SKM-1 treated with dmso at 0.1 percent for 144 hours (cell line): ENCODE measurements at regions not wholly inside any gene's neighbourhood (a gene's known extent, or its start where the extent isn't known, plus 50 kb on each side); places are given as distances from the start of the nearest gene placed in this dataset.
"Not testable (repeated sequence)": the region's sequence is repeated elsewhere in the genome, so short reads cannot be mapped to it uniquely, and the experiment has no call there.

Source experiments
- DNase-seq: peaks from one replicate; lab custom pipeline; 2025; ENCODE audit not compliant: unreplicated experiment; lab: John Stamatoyannopoulos, UW

DNA sequence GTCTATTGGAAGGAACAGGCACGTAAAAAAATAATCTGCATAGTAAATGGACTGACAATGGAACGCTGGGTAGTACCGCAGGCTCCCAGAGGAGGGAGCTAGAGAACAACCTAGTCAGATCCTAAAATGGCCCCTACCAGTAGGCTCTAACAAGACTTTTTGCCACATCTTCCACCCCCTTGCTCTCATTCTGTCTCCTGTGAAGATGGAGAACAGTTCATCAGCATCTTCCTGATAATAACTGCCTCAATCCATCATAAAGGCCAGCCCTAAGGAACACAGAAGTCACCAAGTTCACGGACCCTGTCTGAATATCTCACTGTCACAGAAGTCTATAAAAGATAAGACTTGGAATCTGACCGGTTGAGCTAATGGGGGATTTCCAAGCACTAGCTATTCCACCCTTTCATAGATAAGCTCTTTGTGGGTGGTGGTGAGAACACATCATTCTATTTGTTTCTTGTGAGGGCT, 133.4 kb downstream of the SLC1A3 start:
- peak; percentile 72 for DNase-seq

DNA sequence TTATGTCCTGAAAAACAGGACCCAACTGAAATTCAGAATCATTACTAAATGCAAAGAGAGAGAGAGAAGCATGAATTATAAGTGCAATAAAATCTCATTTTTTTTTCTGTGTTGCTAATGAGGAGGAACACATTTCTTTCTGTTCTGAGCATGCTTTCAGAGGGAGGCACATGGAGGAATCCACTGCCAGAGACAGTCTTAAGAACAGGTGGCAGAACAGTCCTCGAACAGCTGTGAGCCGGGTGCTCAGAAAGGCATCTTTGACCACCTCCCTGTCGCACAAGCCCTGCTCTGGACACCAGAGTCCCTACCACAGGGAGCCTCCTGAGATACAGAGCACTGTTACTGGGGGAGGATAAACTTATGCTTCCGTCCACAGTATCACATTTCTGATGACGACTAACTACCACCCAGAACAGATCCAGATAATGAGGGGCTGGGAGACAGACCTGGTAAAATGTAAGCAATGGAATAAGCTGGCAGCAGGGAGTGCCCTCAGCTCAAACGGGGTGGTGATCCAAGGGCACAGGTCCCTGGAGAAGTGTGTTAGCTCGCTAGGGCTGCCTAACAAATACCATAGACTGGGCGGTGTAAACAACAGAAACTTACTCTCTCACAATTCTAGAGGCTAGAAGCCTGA, 134.0 kb downstream of the SLC1A3 start:
- no peak for DNase-seq

DNA sequence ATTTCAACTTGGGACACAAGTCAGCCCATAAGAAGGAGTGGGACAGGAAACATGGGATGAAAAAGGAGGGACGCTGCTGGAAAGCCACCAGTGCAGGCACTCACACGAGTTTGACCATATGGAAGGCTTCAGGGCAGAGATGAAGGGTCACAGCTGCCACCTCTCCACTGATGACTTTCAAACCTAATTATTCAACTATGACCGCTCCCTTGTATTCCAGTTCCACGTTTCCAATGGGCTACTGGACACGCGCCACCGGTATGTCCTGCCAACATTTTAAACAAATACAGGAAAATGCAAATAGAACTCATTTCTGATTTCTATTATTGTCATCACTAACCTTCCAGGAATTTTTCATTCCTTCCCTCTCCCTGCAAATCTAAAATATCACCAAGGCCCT, 134.7 kb downstream of the SLC1A3 start:
- no peak for DNase-seq

DNA sequence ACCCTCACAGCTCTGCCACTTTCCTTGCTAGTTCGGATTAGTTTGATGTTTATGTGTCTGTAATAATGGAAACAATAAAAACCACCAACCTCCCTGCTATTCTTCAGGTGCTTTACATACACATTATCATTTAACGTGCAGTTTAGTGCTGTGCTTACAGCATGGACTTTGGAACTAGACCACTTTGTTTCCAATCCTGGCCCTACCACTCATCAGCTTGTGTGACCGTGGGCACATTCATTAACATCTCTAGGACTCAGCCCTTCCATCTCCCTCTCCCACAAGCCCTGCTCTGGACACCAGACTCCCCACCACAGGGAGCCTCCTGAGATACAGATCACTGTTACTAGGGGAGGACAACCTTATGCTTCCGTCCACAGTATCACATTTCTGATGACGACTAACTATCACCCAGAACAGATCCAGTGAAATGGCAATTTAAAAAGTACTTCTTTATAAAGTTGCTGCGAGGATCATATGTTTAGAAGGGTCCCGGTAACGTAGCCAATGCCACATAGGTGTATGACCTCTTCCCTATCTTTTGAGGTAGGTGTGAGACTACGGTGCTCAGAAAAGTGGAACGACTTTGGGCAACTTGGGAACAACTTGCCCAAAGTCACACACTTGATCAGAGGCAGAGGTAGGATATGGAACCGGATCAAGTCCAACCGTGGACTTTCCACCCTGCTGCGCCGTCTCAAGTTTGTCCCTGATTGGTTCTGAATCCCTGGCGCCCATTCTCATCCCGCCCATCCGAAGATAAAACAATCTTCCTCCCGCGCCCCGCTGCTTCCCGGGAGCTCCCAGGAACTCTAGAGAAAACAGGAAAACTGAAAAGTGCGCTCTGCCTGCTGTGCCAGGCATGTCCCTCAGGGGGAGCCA, 132.4 kb upstream of the NIPBL start:
- DNase-seq, result no peak

DNA sequence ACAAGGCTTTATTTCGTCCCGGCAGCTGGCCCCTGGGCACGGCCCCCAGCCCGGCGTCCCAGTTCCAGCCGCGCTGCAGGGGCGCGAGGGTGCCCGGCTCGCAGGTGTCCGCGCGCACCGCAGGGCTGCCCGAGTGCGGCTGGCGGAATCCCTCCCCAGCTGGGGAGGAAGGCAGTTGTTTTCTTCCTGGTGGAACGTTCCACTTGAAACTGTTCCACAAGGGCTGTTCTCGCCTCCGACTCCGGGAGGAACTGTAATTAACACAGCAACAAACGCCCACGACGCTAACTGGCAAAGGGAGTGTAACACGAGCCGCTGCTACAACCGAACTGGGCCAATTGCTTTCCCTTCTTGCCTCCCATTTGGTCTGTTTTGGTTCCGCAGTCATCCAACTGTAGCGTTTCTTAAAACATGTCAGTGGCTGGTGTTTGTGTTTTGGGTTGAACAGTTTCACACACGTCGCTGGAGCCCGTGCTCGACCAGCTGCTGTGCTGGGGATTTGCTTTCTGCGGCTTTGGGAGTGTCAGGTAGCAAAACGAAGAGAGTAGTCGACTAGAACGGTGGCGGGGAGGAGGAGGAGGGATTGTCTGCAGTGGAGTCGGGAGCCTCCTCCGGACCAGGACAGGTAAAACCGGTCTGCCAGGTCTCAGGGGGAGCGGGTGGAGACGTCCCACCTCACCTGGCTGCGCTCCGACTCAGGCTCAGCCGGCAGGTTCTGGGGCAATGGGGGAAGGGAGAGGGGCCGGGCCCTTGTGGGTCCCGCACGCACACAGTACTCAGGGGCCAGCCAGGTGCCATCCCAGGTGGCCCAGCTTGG, 131.6 kb upstream of the NIPBL start:
- peak; percentile 25 for DNase-seq

DNA sequence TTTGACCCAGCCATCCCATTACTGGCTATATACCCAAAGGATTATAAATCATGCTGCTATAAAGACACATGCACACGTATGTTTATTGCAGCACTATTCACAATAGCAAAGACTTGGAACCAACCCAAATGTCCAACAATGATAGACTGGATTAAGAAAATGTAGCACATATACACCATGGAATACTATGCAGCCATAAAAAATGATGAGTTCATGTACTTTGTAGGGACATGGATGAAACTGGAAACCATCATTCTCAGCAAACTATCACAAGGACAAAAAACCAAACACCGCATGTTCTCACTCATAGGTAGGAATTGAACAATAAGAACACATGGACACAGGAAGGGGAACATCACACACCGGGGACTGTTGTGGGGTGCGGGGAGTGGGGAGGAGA, 128.8 kb upstream of the NIPBL start:
- DNase-seq, result not testable (repeated sequence)

DNA sequence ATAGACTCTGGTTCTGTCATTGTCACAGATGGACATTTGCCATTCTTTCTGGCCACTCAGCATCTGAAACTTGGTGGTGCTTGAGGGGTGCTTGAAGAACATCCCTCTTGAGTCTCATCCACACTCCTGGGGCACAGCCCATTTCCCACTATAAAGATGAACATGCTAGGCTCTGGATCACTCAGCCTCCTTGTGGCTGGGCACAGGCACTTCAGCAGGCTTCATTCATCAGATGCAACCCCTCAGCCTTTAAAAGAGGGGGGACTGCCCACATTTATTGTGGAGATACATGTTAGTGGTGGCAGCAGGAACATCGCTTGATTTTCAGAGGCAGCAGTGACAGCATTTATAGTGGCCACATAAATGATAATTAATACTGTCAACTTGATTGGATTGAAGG, 124.7 kb upstream of the NIPBL start:
- DNase-seq, result no peak

DNA sequence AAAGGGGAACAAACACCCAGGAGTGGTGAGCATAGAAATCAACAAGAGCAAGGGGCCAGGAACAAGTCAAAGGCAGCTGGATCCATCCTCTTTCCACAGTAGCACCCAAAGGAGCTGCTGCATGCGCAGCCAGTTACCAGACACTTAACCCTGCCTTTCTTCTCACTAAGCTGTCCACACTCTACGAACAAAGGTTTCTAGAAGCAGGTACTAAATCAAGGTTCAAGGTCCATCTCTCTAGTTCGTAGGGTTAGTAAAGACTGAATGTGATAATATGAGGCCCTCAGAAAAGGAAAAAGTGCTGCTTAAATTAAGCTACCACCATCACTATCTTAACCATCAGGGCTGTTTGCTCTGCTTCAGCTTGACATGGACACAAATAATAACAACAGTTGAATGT, 121.2 kb upstream of the NIPBL start:
- DNase-seq, result no peak

DNA sequence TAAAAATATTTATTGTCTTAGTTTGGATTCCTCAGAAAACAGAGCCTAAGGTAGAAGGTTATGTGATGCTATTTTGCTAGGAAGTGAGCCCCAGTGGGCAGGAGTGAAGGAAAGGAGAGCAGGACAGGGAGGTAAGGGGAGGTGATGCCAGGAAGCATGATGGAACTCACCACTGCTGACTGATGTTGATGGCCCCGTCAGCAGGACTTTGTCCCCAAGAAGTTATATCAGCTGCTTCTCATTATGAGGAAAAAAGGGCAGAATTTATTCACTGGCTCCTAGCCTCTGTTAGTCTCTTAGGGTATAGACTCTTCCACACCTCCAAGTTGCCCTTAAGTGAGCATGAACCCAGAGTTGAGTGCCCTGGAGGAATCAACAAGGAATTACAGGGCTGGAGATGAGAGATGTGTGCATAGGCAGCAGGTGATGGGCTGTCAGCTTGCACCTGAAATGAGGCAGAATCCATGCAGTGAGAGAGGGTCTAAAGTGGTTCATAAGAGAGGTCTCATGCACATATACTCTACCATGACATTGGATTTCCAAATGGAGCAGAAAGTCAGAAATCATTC, 120.6 kb upstream of the NIPBL start:
- no peak for DNase-seq

DNA sequence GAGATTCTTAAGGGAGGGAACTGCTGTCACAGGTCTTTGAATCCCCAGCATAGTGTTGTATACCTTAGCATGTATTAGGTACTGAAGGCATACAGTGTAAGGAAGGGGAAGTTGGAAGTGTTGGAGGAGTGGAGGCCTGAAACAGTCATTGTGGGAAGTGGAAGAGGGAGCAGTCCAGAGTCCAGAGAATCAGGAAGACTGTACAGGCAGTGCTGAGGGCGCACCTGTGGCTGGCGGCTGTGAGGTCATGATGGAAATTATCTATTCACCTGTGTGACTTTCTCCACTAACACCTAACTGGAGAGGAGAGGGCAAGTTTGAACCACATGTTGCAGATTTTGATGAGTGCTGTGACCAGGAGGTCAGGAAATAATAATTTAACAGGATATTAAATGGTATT, 119.7 kb upstream of the NIPBL start:
- no peak for DNase-seq

DNA sequence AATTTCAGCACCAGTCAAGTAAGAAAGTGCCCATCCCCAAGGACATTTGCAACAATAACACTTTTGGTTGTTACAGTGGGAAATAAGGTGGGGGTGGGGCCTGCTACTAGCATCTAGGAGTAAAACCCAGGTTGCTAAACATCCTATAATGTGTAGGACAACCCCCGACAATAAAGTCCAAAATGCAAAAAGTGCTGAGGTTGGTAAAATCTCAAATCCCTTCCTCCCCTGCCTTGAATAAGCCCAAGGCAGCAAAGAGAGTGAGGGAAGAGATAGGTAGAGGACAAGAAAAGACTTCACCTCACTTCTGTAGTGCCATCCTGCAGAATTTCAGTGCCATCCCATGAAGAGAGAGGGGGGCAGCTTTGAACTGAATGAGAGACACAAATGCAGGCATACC, 117.5 kb upstream of the NIPBL start:
- DNase-seq, result no peak

DNA sequence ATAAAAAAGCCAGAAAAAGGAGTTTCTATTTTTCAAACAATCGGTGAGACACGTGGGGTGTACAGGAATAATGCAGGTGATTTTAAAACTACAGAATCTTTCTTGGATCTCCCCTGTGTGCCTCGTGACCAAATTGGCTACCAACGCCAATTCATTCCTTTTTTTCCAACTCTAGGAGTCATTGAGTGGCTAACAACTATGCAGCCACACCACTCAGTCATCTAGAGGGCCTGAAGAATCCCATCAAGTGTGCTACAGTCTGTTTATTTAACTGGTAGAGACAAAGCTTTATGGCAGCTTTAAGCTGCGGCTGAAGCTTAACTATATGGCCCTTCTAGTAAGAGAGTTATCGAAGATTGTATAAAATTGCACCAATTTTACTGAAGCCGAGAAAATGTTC, 113.1 kb upstream of the NIPBL start:
- DNase-seq, result no peak

DNA sequence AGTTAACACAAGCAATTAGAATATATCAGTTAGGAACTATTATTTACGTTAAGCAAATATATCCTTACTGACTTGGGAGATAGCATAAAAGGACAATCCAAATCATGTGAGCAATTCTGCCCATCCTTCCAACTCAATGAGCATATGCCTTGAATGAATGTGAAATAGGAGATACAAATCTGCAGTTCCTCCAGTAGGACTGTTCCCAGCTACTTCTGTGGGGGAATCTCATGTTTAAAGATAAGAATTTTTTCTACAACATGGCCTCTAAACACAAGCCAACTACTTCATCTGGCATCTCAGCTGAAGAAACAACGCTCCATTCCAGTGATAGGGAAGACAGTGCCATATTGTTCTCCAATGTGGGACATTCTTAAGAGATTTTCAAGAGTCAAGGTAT, 110.7 kb upstream of the NIPBL start:
- DNase-seq, result no peak

DNA sequence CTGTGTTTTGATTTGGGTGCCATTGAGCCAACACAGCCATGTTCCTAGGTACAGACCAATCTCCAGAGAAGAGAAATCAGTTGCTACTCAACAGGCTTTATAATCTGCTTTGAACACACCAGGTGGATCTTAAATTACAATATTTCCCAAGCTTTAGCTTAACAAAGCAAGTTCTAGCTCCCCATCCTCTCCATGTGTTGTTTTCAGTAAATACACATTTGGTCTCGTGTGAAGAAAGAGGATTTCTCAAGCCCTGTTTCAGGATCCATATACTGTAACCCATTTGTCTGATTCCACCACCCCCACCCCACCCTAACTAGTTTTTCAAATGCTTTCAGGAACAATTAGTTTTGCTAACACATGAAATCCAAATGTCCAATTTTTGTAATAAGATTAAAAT, 109.6 kb upstream of the NIPBL start:
- DNase-seq, result no peak

DNA sequence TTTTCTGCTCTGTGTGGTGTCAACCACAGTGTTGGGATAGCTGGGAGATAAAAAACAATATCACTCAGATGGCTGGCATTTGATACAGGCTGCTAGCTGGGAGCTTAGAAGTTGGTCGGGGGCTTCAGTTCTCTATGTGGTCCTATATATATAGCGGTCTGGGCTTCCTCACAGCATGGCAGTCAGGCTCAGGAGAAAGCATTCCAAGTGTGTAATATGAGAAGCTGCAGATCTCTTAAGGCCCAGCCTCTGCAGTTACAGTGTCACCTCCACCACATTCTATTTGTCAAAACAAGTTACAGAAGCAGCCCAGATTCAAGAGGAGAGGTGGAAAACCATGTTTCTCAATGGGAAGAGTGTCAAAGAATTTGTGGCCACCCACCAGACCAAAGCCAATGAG, 108.1 kb upstream of the NIPBL start:
- DNase-seq, result no peak

DNA sequence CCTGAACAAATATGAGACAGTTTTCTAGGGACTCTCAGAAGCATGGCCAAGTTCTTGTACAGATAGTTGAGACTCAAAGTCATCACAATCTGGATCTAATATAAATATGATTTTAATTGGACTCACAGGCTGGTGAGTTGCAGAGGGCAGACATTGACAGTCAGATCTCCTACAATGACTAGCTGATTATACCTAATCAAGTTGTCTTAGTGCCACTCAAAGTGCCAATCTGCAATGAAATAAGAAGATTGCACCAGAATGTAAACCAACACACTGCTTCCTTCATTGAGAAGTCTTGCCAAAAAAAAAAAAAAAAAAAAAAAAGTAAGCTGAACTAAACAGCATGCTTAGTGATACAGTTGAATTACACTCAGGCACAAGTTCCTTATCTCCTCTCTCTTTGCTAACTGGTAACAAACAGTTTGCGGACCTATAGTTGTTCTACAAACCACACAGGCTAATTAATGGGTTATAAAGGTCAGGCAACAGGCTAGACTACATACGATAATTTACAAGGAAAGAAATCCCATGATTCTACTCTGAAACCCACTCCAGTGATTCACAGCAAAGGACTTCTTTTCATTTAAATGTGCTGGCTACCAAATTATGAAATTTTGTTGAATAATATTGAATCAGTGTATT, 107.3 kb upstream of the NIPBL start:
- no peak for DNase-seq

DNA sequence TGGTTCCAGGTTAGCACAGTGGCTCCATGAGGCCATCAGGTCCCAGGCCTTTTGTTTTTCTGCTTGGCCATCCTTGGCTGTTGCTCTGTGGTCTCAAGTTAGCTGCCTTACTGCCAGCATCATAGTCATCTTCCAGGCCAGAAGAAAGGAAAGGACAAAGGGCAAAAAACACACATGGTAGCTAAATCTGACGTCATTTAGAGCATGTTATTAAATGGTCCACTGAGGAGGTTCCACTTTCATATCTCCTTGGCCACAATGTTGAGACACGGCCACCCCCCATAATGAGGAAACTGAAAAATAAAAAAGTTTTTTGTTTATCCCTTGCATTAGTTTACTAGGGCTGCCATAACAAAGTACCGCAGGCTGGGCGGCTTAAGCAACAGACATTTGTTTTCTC, 106.4 kb upstream of the NIPBL start:
- no peak for DNase-seq

DNA sequence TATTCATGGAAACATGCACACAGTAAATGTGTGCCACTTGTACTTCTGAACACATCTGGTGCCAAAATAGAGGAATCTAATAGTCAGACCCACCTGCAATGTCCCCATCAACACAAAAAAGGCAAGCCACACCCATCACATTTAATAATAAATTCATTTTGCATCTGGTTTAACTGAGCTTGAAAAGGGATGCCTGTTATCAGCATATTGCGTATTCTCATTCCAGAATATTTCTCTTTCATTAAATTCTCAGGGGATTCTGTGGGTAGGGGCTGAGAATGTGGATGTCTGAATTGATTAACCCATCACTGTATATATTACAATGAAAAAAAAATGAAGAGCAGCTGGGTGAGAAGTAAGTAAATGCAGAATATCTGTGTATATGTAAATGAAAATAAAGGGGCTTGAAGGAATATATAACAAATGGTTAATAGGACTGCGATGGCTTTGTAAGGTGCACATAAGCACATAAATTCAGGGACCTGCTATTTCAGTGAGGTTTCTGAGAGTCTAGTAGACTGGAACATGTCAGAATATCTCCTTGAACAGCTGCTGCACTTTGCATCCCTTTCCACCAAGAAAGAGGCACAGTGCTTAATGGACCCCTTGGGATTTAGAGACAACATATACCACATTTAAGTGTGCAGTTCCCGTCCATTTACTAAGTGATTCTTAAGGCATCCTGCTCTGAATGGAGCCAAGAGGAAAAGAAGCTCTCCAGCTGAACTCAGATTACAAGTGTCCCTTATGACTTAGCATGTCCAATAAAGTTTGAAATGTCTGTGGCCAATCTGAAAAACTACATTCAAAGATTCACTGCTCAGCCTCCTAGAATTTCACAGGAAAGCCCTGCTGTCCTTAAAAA, 104.1 kb upstream of the NIPBL start:
- DNase-seq, result no peak

DNA sequence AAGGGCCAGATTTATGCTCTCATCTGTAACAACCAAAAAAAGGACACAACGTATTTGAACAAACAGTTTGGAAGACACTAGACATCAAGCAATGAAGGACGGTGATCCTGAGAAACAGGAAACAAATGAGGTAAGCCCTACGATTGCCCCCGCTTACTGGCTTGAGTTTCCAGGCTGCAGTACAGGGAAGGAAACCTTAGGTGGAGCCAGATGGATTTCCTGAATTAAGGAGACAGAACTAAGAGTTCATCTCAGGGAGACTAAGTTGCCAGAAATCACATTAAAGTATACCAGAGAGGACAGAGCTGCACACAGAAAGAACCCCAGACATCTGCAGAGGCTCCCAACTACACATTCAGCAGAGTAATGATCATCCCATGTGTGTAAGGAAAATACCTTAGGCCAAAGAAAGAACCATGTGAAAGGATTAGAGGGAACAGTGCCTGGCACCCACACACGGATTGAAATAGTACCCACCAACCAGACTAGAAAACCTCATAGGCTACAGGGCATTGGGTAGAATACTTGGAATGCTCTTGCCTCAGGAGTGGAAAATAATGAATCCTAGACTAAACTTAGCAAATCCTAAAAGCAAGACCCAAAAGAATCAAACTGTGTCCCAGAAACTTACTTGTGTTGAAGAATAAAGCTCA, 99.3 kb upstream of the NIPBL start:
- no peak for DNase-seq
